Endothelial cell of umbilical vein (primary cell): ENCODE measurements at regions not wholly inside any gene's neighbourhood (a gene's known extent, or its start where the extent isn't known, plus 50 kb on each side); places are given as distances from the start of the nearest gene placed in this dataset.

Experiments used
- BruUV-seq: library from RNA; stranded (reverse); fragments of 400-500 nt; replicated peaks from 2 replicates; lab custom pipeline; 2021; lab: Mats Ljungman, UMichigan
- CTCF ChIA-PET: fragments of 300-600, 350-600 bp; sonication (Branson Sonifier 250); formaldehyde crosslinking; loops from one replicate; lab custom pipeline; 2021; ENCODE audit warnings: antibody characterized with exemption, inconsistent platforms; lab: Charles Lee
- POLR2A ChIA-PET: fragments of 300-600, 350-600 bp; sonication (Branson Sonifier 250); formaldehyde crosslinking; loops from one replicate; lab custom pipeline; 2021; ENCODE audit warnings: antibody characterized with exemption, inconsistent platforms; lab: Charles Lee
- DNase-seq: peaks from one replicate; pipeline ENCODE4 v3.0.0-alpha.2; 2011; ENCODE audit warnings: low read depth, low spot score
- FAIRE-seq: peaks from 2 replicates; lab custom pipeline; 2011; peaks lifted over from hg19 to GRCh38; lab: Jason Lieb, UNC
- H2AFZ ChIP-seq: 2 replicates; pipeline ENCODE4 v1.6.0; 2012; ENCODE audit warnings: low read depth, low read length, control low read depth, inconsistent platforms
- H3K27ac ChIP-seq: 2 replicates; pipeline ENCODE4 v1.5.1; 2011; ENCODE audit warnings: low read depth, mild to moderate bottlenecking, control low read depth, low read length, moderate library complexity; ENCODE audit not compliant: insufficient read depth
- H3K27me3 ChIP-seq, 2 experiments: 2 replicates each; pipeline versions ENCODE4 v1.6.0 to v1.6.1; 2011; ENCODE audit warnings: low read length in 2 of 2, mixed read lengths in 1 of 2; ENCODE audit not compliant: control insufficient read depth in 2 of 2, insufficient read depth in 2 of 2
- H3K36me3 ChIP-seq, 2 experiments: 2 replicates in 1 of 2; 3 replicates in 1 of 2; pipeline ENCODE4 v1.5.1; 2011; ENCODE audit warnings: low read length in 2 of 2, mild to moderate bottlenecking in 1 of 2, moderate library complexity in 1 of 2; ENCODE audit not compliant: control insufficient read depth in 2 of 2, insufficient read depth in 2 of 2; ENCODE audit errors: extremely low read depth in 1 of 2
- H3K4me1 ChIP-seq: 3 replicates; pipeline ENCODE4 v1.5.1; 2011; ENCODE audit warnings: mild to moderate bottlenecking, low read length; ENCODE audit not compliant: control insufficient read depth, insufficient read depth; ENCODE audit errors: extremely low read depth
- H3K4me2 ChIP-seq: 2 replicates; pipeline ENCODE4 v1.6.1; 2011; ENCODE audit warnings: low read length, control low read depth, mixed read lengths; ENCODE audit not compliant: insufficient read depth
- H3K4me3 ChIP-seq, 3 experiments: fragments of 200-600 bp in 1 of 3; sonication (generic), shearing (Covaris generic) in 1 of 3; replicated peaks in 1 of 3; 2 replicates each; pipeline ENCODE4 v1.5.1; 2011 to 2016; ENCODE audit warnings: control low read depth in 3 of 3, low read length in 3 of 3, mild to moderate bottlenecking in 2 of 3, inconsistent platforms in 1 of 3, low read depth in 1 of 3, moderate library complexity in 1 of 3; ENCODE audit not compliant: insufficient read depth in 1 of 3
- H3K79me2 ChIP-seq: 2 replicates; pipeline ENCODE4 v1.6.0; 2012; ENCODE audit warnings: low read length, inconsistent platforms; ENCODE audit not compliant: control insufficient read depth, insufficient read depth
- H3K9ac ChIP-seq: replicated peaks from 2 replicates; pipeline ENCODE3; 2011; ENCODE audit warnings: low read length, control low read depth; ENCODE audit not compliant: insufficient read depth; ENCODE audit errors: extremely low read depth
- H3K9me1 ChIP-seq: replicated peaks from 3 replicates; pipeline ENCODE4 v1.6.0; 2011; ENCODE audit warnings: mild to moderate bottlenecking, low read length; ENCODE audit not compliant: control insufficient read depth, insufficient read depth; ENCODE audit errors: extremely low read depth
- H3K9me3 ChIP-seq: replicated peaks from 2 replicates; pipeline ENCODE4 v1.5.1; 2012; ENCODE audit warnings: low read length, inconsistent platforms; ENCODE audit not compliant: control insufficient read depth, insufficient read depth
- H4K20me1 ChIP-seq: replicated peaks from 2 replicates; pipeline ENCODE3; 2011; ENCODE audit warnings: mild to moderate bottlenecking, low read length; ENCODE audit not compliant: control insufficient read depth, insufficient read depth; ENCODE audit errors: extremely low read depth
- EZH2 ChIP-seq: IDR thresholded peaks from 2 replicates; pipeline ENCODE4 v1.6.1; 2012; ENCODE audit warnings: borderline replicate concordance, low read depth, mild to moderate bottlenecking, moderate library complexity, low read length, inconsistent platforms; ENCODE audit not compliant: severe bottlenecking
- FOS ChIP-seq: IDR thresholded peaks from 2 replicates; pipeline ENCODE4 v1.6.1; 2011; ENCODE audit warnings: mild to moderate bottlenecking, low read length, moderate library complexity, borderline replicate concordance; ENCODE audit not compliant: insufficient read depth
- GATA2 ChIP-seq: IDR thresholded peaks from 2 replicates; pipeline ENCODE4 v1.7.0; 2011; ENCODE audit warnings: low read depth, mild to moderate bottlenecking, moderate library complexity, mixed read lengths, low read length; ENCODE audit not compliant: insufficient read length, insufficient read depth
- JUN ChIP-seq: IDR thresholded peaks from 2 replicates; pipeline ENCODE4 v1.6.1; 2011; ENCODE audit warnings: borderline replicate concordance, low read depth; ENCODE audit not compliant: insufficient read length, insufficient read depth
- MYC ChIP-seq: IDR thresholded peaks from one replicate; pipeline ENCODE4 v1.6.1; 2011; ENCODE audit warnings: mild to moderate bottlenecking, low read depth, low read length
- POLR2A ChIP-seq: IDR thresholded peaks from 2 replicates; pipeline ENCODE4 v1.6.1; 2012; ENCODE audit warnings: low read depth, mild to moderate bottlenecking, control low read depth, low read length
- POLR2AphosphoS5 ChIP-seq: IDR thresholded peaks from 2 replicates; pipeline ENCODE4 v1.6.1; 2012; ENCODE audit warnings: low read depth, mild to moderate bottlenecking, control low read depth, low read length, moderate library complexity; ENCODE audit not compliant: insufficient read depth
- dilution Hi-C: fragments of 300-500 bp; cut with MboI; formaldehyde crosslinking; loops from one replicate; pipeline ENCODE4 v1.15.0; 2019; ENCODE audit warnings: low sequenced_read_pairs; ENCODE audit not compliant: extremely low pct_ligation_motif_present
- intact Hi-C: fragments of 100-400 bp; cut with micrococcal nuclease; formaldehyde crosslinking; loops from one replicate; pipeline ENCODE4 v1.10.0; 2022
- TF ChIP-seq, protein P1 (sequence below), 2 donors: IDR thresholded peaks; 1 replicate in 1 of 2; 2 replicates in 1 of 2; pipeline ENCODE4 v1.5.1; 2011; ENCODE audit warnings: low read length in 2 of 2, mild to moderate bottlenecking in 2 of 2, moderate library complexity in 2 of 2, control low read depth in 1 of 2, inconsistent platforms in 1 of 2, low read depth in 1 of 2; ENCODE audit not compliant: insufficient read depth in 1 of 2; ENCODE audit errors: extremely low read depth in 1 of 2
- TF ChIP-seq, protein P2 (sequence below): IDR thresholded peaks from 2 replicates; pipeline ENCODE4 v1.6.1; 2011; ENCODE audit not compliant: insufficient read depth, insufficient read length

DNA sequence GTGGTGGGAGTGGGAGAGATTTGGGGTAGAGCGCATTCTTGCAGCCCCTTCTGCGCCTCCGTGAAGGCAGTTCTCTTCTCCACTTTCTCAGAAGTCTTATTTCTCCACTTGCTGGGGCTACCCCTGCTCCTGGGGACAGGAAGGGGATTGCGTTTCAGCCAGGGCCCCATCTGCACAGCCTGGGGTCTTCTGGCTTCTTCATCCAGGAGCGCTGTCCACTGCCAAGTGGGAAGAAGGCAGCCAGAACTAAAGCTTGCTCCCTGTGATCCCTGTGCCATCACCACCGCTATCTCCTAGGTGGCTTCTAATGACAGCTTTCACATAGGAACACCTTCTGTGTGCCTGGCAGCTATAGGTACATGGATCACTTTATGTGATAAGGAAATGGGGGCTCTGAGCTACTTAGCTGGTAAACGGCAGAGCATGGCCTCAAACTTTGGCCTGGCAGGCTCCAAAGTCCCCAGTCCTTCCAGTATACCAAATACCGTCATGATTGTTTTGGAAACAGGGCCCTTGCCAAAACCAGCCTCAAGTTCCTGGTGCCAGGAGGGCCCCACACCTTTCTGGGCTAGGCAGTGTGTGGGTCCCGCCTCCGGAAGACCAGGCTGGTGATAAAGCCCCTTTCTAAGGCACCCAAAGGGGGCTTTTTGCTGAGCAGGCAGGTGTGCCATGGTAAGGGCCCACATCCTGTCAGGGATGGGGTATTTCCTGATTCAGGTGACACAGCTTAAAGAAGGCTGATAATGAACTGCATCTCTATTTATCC, 60.4 kb upstream of the PAX6 start:
- Histone ChIP-seq H3K9me3 (no peaks in the 10 kb centered on the region), H3K4me3 (no peak overlapping the region), H3K27ac (no peak overlapping the region), H3K27me3 (peaks cover 4 to 12% of the 10 kb centered on the region in 2 experiments), H3K79me2 (no peaks in the 10 kb centered on the region), H3K36me3 (no peaks in the 10 kb centered on the region), H3K9me1 (no peaks in the 10 kb centered on the region), H3K4me1 (no peaks in the 10 kb centered on the region), H4K20me1 (no peaks in the 10 kb centered on the region), H3K4me2 (no peak overlapping the region), H3K9ac (no peak overlapping the region), H2AFZ (no peak overlapping the region)
- no peak for DNase-seq
- ChIA-PET POLR2A (no interaction called here), CTCF (interaction anchor here (0.7 to 4.8 kb wide), 23 partner anchors 11 to 765 kb away, joined by 3 to 75 read pairs (median 6); no protein-coding TSS in a partner anchor)
- no TSS peak for BruUV-seq
- intact Hi-C loops (loop anchor here (1.0 to 10.0 kb wide), 7 partner anchors 230 to 767 kb away; no protein-coding TSS in a partner anchor), dilution Hi-C loops (no loop called here)
- FAIRE-seq, result no peak
- TF ChIP-seq, protein P1, sequence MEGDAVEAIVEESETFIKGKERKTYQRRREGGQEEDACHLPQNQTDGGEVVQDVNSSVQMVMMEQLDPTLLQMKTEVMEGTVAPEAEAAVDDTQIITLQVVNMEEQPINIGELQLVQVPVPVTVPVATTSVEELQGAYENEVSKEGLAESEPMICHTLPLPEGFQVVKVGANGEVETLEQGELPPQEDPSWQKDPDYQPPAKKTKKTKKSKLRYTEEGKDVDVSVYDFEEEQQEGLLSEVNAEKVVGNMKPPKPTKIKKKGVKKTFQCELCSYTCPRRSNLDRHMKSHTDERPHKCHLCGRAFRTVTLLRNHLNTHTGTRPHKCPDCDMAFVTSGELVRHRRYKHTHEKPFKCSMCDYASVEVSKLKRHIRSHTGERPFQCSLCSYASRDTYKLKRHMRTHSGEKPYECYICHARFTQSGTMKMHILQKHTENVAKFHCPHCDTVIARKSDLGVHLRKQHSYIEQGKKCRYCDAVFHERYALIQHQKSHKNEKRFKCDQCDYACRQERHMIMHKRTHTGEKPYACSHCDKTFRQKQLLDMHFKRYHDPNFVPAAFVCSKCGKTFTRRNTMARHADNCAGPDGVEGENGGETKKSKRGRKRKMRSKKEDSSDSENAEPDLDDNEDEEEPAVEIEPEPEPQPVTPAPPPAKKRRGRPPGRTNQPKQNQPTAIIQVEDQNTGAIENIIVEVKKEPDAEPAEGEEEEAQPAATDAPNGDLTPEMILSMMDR (IDR thresholded peaks at IDR 0.05; ENCODE audit: extremely low read depth in 1 of 2, insufficient read depth in 1 of 2, low read depth in 1 of 2, low read length in 2 of 2), result no peak
- TF ChIP-seq JUN, result no peak
- TF ChIP-seq MYC, result no peak
- no peak for TF ChIP-seq POLR2A
- TF ChIP-seq, protein P2, sequence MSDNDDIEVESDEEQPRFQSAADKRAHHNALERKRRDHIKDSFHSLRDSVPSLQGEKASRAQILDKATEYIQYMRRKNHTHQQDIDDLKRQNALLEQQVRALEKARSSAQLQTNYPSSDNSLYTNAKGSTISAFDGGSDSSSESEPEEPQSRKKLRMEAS, result no peak
- no peak for TF ChIP-seq EZH2
- TF ChIP-seq POLR2AphosphoS5, result no peak
- TF ChIP-seq GATA2, result no peak
- no peak for TF ChIP-seq FOS
